Skin epidermis (tissue), 12 donors: ENCODE measurements at regions not wholly inside any gene's neighbourhood (a gene's known extent, or its start where the extent isn't known, plus 50 kb on each side); places are given as distances from the start of the nearest gene placed in this dataset.

ENCODE experiments used
- H3K27ac ChIP-seq, 21 experiments: fragments of 200-600 bp; sonication (generic) in 11 of 21; one replicate each; pipeline ENCODE4 v1.5.0; 2020; ENCODE audit warnings: mild to moderate bottlenecking in 3 of 21, inconsistent platforms in 2 of 21, moderate library complexity in 2 of 21
- H3K4me3 ChIP-seq, 7 experiments: fragments of 200-600 bp; sonication (generic) in 2 of 7; one replicate each; pipeline ENCODE4 v1.5.0; 2020; ENCODE audit warnings: inconsistent platforms in 2 of 7, mild to moderate bottlenecking in 2 of 7, moderate library complexity in 1 of 7

- Histone ChIP-seq H3K4me3 (no peak overlapping the region), H3K27ac (no peak overlapping the region)
Measured at GRCh38 chr4:35500812-35501211, 743.5 kb downstream of the ARAP2 start.

DNA sequence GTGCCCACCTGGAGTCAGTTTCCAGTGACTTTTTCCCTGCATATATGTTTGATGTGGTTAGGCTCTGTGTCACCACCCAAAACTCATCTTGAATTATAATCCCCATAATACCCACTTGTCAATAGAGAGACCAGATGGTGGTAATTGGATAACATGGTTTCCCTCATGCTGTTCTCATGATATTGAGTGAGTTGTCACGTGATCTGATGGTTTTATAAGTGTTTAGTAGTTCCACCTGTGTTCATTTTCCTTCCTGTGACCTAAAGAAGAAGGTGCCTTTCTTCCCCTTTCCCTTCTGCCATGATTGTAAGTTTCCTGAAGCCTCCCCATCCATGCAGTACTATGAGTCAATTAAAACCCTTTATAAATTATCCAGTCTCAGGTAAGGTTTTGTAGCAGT, 740.9 kb downstream of the ARAP2 start:
- no peak overlapping the region for H3K27ac ChIP-seq

DNA sequence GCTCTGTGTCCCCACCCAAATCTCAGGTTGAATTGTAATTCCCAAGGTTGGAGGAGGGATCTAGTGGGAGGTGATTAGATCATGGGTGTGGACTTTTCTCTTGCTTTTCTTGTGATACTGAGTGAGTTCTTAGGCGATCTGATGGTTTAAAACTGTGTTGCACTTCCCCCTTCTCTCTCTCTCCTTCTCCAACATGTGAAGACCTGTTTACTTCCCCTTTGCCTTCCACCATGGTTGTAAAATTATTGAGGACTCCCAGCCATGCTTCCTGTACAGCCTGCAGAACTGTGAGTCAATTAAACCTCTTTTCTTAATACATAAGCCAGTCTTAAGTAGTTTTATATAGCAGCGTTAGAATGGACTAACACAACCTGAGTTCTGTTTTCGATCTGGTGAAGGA, 738.2 kb downstream of the ARAP2 start:
- H3K27ac ChIP-seq = no peak overlapping the region

More for the DNA sequence above, 740.9 kb downstream of the ARAP2 start:
- no peak overlapping the region for H3K4me3 ChIP-seq

DNA sequence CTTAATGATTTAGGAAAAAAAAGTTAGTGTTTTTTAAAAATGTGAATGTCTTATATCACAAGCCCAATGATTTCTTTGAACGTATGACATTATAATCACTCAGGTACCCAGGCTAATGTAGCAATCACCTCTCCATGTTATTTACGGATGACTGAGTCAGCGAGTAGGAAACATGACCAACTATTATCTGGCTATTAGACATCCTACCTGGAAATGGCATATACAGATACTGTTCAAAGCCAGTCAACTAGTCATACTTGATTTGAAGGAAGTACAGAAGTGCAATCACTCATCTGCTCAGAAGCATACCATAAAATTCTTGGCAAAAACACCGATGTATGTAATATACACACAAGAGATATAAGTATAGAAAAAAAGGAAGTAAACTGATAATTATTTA, 732.5 kb downstream of the ARAP2 start:
- Histone ChIP-seq H3K4me3 (no peak overlapping the region), H3K27ac (no peak overlapping the region)

More for the DNA sequence above, 738.2 kb downstream of the ARAP2 start:
- H3K4me3 ChIP-seq = no peak overlapping the region

DNA sequence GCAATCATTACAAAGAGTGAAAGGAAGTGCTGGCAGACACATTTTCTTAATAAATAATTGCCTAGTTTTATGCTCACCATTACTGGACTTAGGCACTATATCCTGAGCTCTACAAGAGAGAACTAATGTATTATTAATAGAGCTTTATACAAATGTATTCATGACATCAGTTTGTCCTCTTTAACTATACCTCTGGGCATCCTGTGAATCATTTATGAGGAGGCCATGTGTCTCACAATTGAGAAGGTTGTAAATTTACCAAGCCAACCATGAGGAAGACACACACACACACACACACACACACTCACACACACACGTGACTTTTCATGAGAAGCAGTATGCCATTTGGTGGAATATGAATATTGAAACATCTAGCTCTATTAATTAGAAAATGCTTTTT, 728.2 kb downstream of the ARAP2 start:
- no peak overlapping the region for H3K27ac ChIP-seq
- H3K4me3 ChIP-seq = no peak overlapping the region

- Histone ChIP-seq H3K27ac (no peak overlapping the region), H3K4me3 (no peak overlapping the region)
Measured at GRCh38 chr4:35520059-35520458, 724.3 kb downstream of the ARAP2 start.

- no peak overlapping the region for H3K4me3 ChIP-seq
- no peak overlapping the region for H3K27ac ChIP-seq
Measured at GRCh38 chr4:35521682-35522081, 722.6 kb downstream of the ARAP2 start.

- H3K27ac ChIP-seq = no peak overlapping the region
- H3K4me3 ChIP-seq = no peak overlapping the region
Measured at GRCh38 chr4:35525192-35525978, 718.9 kb downstream of the ARAP2 start.

GRCh38 chr4:35526456-35526855, 717.9 kb downstream of the ARAP2 start:
- Histone ChIP-seq H3K27ac (no peak overlapping the region), H3K4me3 (no peak overlapping the region)

GRCh38 chr4:35534962-35535361, 709.4 kb downstream of the ARAP2 start:
- Histone ChIP-seq H3K4me3 (no peak overlapping the region), H3K27ac (no peak overlapping the region)

DNA sequence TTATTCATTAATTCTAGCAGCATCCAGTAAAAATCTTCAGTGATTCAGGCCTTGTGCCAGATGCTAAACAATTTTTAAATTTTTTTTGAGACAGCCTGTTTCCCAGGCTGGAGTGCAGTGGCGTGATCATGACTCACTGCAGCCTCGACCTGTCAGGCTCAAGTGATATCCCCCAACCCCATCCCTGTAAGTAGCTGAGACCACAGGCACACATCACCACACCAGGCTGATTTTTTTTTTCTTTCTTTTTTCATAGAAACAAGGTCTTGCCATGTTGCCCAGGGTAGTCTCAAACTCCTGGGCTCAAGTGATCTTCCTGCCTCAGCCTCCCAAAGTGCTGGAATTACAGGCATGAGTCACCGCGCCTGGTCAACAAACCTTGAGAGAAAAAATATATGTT, 705.5 kb downstream of the ARAP2 start:
- Histone ChIP-seq H3K4me3 (no peak overlapping the region), H3K27ac (no peak overlapping the region)

DNA sequence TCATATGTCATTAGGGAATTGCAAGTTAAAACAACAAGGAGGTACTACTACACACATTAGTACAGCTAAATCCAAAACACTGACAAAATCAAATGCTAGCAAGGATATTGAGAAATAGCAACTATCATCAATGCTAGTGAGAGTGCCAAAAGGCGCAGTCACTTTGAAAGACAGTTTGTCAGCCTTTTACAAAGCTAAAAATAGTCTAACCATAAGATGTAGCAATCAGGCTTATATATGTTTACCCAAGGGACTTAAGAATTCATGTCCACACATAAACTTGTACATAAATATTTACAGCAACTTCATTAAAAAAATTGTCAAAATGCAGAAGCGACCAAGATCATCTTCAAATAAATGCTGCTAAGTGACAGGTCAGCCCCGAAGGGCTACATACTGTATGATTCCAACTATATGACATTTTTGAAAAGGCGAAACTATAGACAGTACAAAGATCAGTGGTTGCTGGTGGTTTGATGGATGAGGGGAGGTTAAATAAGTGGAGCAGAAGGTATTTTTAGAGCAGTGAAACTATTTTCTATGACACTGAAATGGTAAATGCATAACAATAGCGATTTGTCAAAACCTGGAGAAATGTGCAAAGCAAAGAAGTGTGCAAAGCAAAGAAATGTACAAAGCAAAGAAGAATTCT, 704.8 kb downstream of the ARAP2 start:
- no peak overlapping the region for H3K4me3 ChIP-seq
- H3K27ac ChIP-seq = no peak overlapping the region

- Histone ChIP-seq H3K27ac (no peak overlapping the region), H3K4me3 (no peak overlapping the region)
Measured at GRCh38 chr4:35541146-35541887, 703.0 kb downstream of the ARAP2 start.

GRCh38 chr4:35541888-35542213, 702.5 kb downstream of the ARAP2 start:
- H3K4me3 ChIP-seq = no peak overlapping the region
- no peak overlapping the region for H3K27ac ChIP-seq

GRCh38 chr4:35548921-35549320, 695.4 kb downstream of the ARAP2 start:
- no peak overlapping the region for H3K27ac ChIP-seq
- no peak overlapping the region for H3K4me3 ChIP-seq

- Histone ChIP-seq H3K27ac (no peak overlapping the region), H3K4me3 (no peak overlapping the region)
Measured at GRCh38 chr4:35556387-35556786, 687.9 kb downstream of the ARAP2 start.

- H3K27ac ChIP-seq = no peak overlapping the region
- H3K4me3 ChIP-seq = no peak overlapping the region
Measured at GRCh38 chr4:35559559-35560365, 684.6 kb downstream of the ARAP2 start.

GRCh38 chr4:35562861-35563260, 681.5 kb downstream of the ARAP2 start:
- Histone ChIP-seq H3K27ac (no peak overlapping the region), H3K4me3 (no peak overlapping the region)

- H3K4me3 ChIP-seq = no peak overlapping the region
- no peak overlapping the region for H3K27ac ChIP-seq
Measured at GRCh38 chr4:35565640-35566039, 678.7 kb downstream of the ARAP2 start.

DNA sequence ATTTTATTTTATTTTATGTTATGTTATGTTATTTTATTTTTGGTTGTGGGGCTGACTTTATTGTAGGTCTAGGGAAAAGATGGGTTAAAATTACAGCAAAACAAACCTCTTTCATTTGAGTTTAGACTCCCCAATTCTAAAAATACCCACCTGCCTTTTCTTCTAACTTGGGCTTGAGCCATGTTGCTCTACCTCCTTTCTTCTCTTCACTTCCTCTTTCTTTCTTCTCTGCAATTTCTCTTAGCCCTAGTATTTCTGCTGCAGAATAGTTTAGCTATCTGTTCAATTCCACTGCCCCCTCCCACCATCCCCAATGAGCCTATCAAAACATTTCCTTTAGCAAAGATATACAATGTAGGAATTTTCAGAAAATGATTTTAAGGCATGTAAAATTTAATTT, 653.3 kb downstream of the ARAP2 start:
- Histone ChIP-seq H3K27ac (no peak overlapping the region), H3K4me3 (no peak overlapping the region)
